ENCODE measurements at regions not wholly inside any gene's neighbourhood (a gene's known extent, or its start where the extent isn't known, plus 50 kb on each side); places are given as distances from the start of the nearest gene placed in this dataset.

DNA sequence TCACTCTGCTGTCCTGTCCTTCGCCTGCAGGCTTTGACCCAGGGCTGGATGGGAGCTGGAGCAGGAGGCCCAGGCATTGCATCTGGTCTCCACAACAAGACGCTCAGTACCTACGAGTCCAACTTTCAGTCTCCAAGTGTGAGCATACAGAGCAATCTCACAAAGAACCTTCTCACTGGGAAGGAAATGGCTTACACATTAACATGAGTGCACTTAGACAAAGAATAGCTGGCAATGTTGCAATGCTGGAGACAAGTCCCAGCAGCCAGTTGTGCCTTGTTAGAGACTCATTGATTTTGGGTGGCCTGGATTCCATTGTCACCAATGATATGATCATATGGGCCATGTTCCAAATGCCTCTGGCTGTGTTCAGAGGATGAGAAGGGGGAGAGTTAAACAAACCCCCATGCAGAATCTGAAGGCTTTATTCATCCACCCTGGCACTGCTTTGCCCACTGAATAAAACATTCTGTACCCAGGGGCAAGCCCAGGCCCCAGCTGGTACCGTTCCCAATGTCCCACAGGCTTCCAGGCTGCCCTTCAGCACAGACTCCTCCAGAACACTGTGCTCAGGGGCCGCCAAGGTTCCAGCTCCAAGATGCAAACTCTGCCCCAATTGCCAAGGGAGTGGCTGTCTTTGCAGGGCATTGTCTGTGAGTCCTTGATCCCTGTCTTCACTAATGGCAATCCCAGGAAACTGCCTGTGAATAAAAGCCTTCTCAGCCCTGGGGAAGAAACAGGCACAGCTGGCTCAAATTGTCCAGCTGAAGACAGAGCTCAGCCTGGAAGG lies 185.5 kb downstream of the HSD17B3 start:
- ATAC-seq (ENCODE audit: low FRiP score in 2 of 2) (peak; percentile 46 to 79), DNase-seq (peak in 1 of 2 donors; percentile 35)
- whole genome bisulfite sequencing, 2 donors, result 49 to 60% methylated on average over 3 to 5 of the region's 5 CpGs
- Histone ChIP-seq H3K36me3 (no peaks in the 10 kb centered on the region), H3K27ac (peak overlapping the region in 2 of 4 donors; percentile 14), H3K27me3 (no peaks in the 10 kb centered on the region), H3K4me3 (no peak overlapping the region), H3K4me1 (peaks cover 7 to 19% (median 13%) of the 10 kb centered on the region in 4 donors), H3K9me3 (no peaks in the 10 kb centered on the region)
- no peak for TF ChIP-seq POLR2A (IDR thresholded peaks at IDR 0.05)
- TF ChIP-seq, protein P1, sequence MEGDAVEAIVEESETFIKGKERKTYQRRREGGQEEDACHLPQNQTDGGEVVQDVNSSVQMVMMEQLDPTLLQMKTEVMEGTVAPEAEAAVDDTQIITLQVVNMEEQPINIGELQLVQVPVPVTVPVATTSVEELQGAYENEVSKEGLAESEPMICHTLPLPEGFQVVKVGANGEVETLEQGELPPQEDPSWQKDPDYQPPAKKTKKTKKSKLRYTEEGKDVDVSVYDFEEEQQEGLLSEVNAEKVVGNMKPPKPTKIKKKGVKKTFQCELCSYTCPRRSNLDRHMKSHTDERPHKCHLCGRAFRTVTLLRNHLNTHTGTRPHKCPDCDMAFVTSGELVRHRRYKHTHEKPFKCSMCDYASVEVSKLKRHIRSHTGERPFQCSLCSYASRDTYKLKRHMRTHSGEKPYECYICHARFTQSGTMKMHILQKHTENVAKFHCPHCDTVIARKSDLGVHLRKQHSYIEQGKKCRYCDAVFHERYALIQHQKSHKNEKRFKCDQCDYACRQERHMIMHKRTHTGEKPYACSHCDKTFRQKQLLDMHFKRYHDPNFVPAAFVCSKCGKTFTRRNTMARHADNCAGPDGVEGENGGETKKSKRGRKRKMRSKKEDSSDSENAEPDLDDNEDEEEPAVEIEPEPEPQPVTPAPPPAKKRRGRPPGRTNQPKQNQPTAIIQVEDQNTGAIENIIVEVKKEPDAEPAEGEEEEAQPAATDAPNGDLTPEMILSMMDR (IDR thresholded peaks at IDR 0.05), result no peak
- no peak for TF ChIP-seq EP300 (IDR thresholded peaks at IDR 0.05)
- TF ChIP-seq POLR2AphosphoS5 (IDR thresholded peaks at IDR 0.05), result no peak

DNA sequence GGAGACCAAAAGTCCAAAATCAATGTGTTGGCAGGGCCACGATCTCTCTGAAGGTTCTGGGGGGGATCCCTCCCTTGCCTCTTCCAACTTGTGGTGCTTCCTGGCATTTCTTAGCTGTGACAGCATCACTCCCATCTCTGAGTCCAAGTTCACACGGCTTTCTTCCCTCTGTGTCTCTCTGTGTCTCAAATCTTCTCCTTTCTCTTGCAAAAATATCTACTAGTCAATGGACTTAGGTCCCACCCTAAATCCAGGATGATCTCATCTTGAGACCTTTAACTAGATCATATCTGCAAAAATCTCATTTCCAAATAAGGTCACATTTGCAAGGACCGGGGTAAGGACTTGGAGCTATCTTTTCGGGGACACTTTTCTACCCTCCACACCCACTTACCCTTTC lies 186.1 kb downstream of the HSD17B3 start:
- DNase-seq (no peak), ATAC-seq (ENCODE audit: low FRiP score in 2 of 2) (no peak)
- TF ChIP-seq POLR2A (IDR thresholded peaks at IDR 0.05), result no peak
- TF ChIP-seq, protein P1 (IDR thresholded peaks at IDR 0.05), result no peak
- Histone ChIP-seq H3K36me3 (no peaks in the 10 kb centered on the region), H3K4me1 (peaks cover 7 to 19% (median 13%) of the 10 kb centered on the region in 4 donors), H3K9me3 (no peaks in the 10 kb centered on the region), H3K4me3 (no peak overlapping the region), H3K27me3 (no peaks in the 10 kb centered on the region), H3K27ac (peak overlapping the region in 2 of 4 donors; percentile 14)
- WGBS, 2 donors, result 55 to 65% methylated on average over 4 of the region's 4 CpGs

DNA sequence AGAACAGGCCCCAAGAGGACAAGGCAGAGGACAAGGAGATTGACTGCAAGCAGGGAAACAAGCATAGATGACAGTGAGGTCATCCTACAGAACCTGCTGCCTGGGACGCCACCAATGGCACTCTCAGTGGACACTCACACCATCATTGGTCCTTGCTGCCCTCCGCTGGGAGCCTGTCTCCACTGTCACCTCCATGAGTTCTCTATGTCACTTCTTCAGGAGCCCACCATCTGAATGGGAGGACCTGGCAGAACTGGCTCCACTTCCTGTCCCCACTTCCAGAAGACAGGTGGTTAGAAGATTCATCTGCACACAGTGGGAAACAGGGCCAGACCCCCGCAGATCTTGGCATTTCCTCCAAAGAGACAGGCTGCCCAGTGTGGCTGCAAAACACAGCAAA lies 188.9 kb downstream of the HSD17B3 start:
- H3K36me3 ChIP-seq, result no peaks in the 10 kb centered on the region
- no peak for ATAC-seq (ENCODE audit: low FRiP score in 2 of 2)
- no peak overlapping the region for H3K4me3 ChIP-seq
- H3K27ac ChIP-seq, result no peak overlapping the region
- peaks cover 7 to 19% (median 13%) of the 10 kb centered on the region in 4 donors for H3K4me1 ChIP-seq
- WGBS, 2 donors, result 82 to 93% methylated on average over 3 of the region's 3 CpGs
- TF ChIP-seq, protein P1 (IDR thresholded peaks at IDR 0.05), result no peak
- H3K27me3 ChIP-seq, result no peaks in the 10 kb centered on the region
- H3K9me3 ChIP-seq, result no peaks in the 10 kb centered on the region
- DNase-seq, result no peak

DNA sequence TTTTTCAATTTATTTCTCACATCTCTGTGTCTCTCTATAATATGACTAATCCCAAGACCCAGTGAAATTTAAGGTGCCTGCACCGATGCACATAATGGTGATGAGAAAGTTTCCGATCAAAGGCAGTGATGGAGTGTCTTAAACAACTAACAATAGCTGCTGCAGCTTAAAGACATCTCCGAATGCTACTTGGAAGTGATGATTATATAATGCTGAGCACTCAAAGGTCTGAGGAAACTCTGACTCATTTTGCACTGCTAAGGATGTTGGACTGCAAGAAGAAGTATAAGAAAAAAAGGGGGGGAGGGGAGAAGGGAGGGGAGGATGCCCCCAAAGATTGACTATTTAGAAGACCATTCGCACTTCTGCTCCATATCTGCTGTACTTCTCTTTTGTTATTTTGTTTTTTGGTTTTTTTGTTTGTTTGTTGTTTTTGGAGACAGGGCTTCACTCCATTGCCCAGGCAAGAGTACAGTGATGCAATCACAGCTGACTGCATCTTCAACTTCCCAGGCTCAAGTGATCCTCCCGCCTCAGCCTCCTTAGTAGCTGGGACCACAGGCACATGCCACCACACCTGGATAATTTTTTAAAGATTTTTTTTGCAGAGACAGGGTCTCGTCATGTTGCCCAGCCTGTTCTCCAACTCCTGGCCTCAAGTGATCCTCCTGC lies 192.2 kb downstream of the HSD17B3 start:
- DNase-seq (no peak), ATAC-seq (ENCODE audit: low FRiP score in 2 of 2) (no peak)
- Histone ChIP-seq H3K27ac (no peak overlapping the region), H3K27me3 (no peaks in the 10 kb centered on the region), H3K9me3 (peaks cover 0 to 6% (median 2%) of the 10 kb centered on the region in 4 donors), H3K4me1 (no peaks in the 10 kb centered on the region), H3K4me3 (no peak overlapping the region), H3K36me3 (no peaks in the 10 kb centered on the region)
- no peak for TF ChIP-seq EP300 (IDR thresholded peaks at IDR 0.05)
- TF ChIP-seq POLR2A (IDR thresholded peaks at IDR 0.05), result no peak
- TF ChIP-seq POLR2AphosphoS5 (IDR thresholded peaks at IDR 0.05), result no peak
- TF ChIP-seq, protein P1 (IDR thresholded peaks at IDR 0.05), result no peak
- WGBS, 2 donors, result 70 to 74% methylated on average over 6 of the region's 6 CpGs
